Stimulated activated memory B cell treated with anti-CD40 and anti-IgM and Interleukin-4, amounts not matched to agents 10 μg/mL and 1 μg/mL and 100 μg/mL, for 72 hours (primary cell): ENCODE measurements at regions not wholly inside any gene's neighbourhood (a gene's known extent, or its start where the extent isn't known, plus 50 kb on each side); places are given as distances from the start of the nearest gene placed in this dataset.
A peak's percentile ranks its signal among the peaks of the same experiment; 100 is the strongest.

Source experiments
- ATAC-seq: fragments of 150-1000 bp; cut with Tn5 transposase; 2 replicates; pipeline ENCODE4 v1.10.0; 2021
- H3K27ac Mint-ChIP-seq: one replicate; pipeline ENCODE4 v1.8.0; 2022; ENCODE audit warnings: mild to moderate bottlenecking, mixed read lengths
- H3K27me3 Mint-ChIP-seq: one replicate; pipeline ENCODE4 v1.8.0; 2022; ENCODE audit warnings: mixed read lengths
- H3K36me3 Mint-ChIP-seq: one replicate; pipeline ENCODE4 v1.8.0; 2022; ENCODE audit warnings: mixed read lengths
- H3K4me1 Mint-ChIP-seq: one replicate; pipeline ENCODE4 v1.8.0; 2022; ENCODE audit warnings: mixed read lengths
- H3K4me3 Mint-ChIP-seq: one replicate; pipeline ENCODE4 v1.8.0; 2022; ENCODE audit warnings: mild to moderate bottlenecking, moderate library complexity, mixed read lengths
- H3K9me3 Mint-ChIP-seq: one replicate; pipeline ENCODE4 v1.8.0; 2022; ENCODE audit warnings: mixed read lengths

- no peak overlapping the region for H3K27ac Mint-ChIP-seq
- no peaks in the 10 kb centered on the region for H3K4me1 Mint-ChIP-seq
- ATAC-seq, result no peak
These were observed 124.0 kb downstream of the HMX1 start for GRCh38 chr4:8747467-8748235.

GRCh38 chr4:8746523-8747466 lies 124.8 kb downstream of the HMX1 start:
- no peak for ATAC-seq
- H3K27me3 Mint-ChIP-seq, result peaks cover 9% of the 10 kb centered on the region
- peaks cover 12% of the 10 kb centered on the region for H3K9me3 Mint-ChIP-seq
- no peak overlapping the region for H3K4me3 Mint-ChIP-seq
- H3K36me3 Mint-ChIP-seq, result no peaks in the 10 kb centered on the region
- H3K4me1 Mint-ChIP-seq, result no peaks in the 10 kb centered on the region
- no peak overlapping the region for H3K27ac Mint-ChIP-seq

More at GRCh38 chr4:8747467-8748235, 124.0 kb downstream of the HMX1 start:
- Mint-ChIP-seq H3K4me3 (no peak overlapping the region), H3K27me3 (peaks cover 6% of the 10 kb centered on the region), H3K36me3 (no peaks in the 10 kb centered on the region), H3K9me3 (peaks cover 12% of the 10 kb centered on the region)

GRCh38 chr4:8745826-8746225 lies 125.8 kb downstream of the HMX1 start:
- Mint-ChIP-seq H3K36me3 (no peaks in the 10 kb centered on the region), H3K27ac (no peak overlapping the region), H3K9me3 (peaks cover 12% of the 10 kb centered on the region), H3K4me3 (no peak overlapping the region), H3K4me1 (no peaks in the 10 kb centered on the region), H3K27me3 (peaks cover 9% of the 10 kb centered on the region)
- no peak for ATAC-seq

- Mint-ChIP-seq H3K27ac (no peak overlapping the region), H3K27me3 (peaks cover 9% of the 10 kb centered on the region), H3K4me1 (no peaks in the 10 kb centered on the region), H3K9me3 (peaks cover 8% of the 10 kb centered on the region), H3K4me3 (no peak overlapping the region), H3K36me3 (no peaks in the 10 kb centered on the region)
- ATAC-seq, result no peak
These were observed 126.4 kb downstream of the HMX1 start for GRCh38 chr4:8745005-8745790.

GRCh38 chr4:8744083-8744805 lies 127.4 kb downstream of the HMX1 start:
- Mint-ChIP-seq H3K9me3 (peaks cover 8% of the 10 kb centered on the region), H3K27ac (no peak overlapping the region), H3K27me3 (peaks cover 9% of the 10 kb centered on the region), H3K4me1 (no peaks in the 10 kb centered on the region), H3K4me3 (no peak overlapping the region), H3K36me3 (no peaks in the 10 kb centered on the region)
- no peak for ATAC-seq

GRCh38 chr4:8742546-8742945 lies 129.1 kb downstream of the HMX1 start:
- peaks cover 9% of the 10 kb centered on the region for H3K27me3 Mint-ChIP-seq
- no peak overlapping the region for H3K4me3 Mint-ChIP-seq
- H3K27ac Mint-ChIP-seq, result no peak overlapping the region
- H3K4me1 Mint-ChIP-seq, result no peaks in the 10 kb centered on the region
- no peak for ATAC-seq
- peaks cover 8% of the 10 kb centered on the region for H3K9me3 Mint-ChIP-seq
- H3K36me3 Mint-ChIP-seq, result no peaks in the 10 kb centered on the region

- Mint-ChIP-seq H3K27ac (no peak overlapping the region), H3K36me3 (no peaks in the 10 kb centered on the region), H3K27me3 (peaks cover 9% of the 10 kb centered on the region), H3K4me1 (no peaks in the 10 kb centered on the region), H3K9me3 (peaks cover 5% of the 10 kb centered on the region), H3K4me3 (no peak overlapping the region)
- ATAC-seq, result peak; percentile 25
These were observed 130.0 kb downstream of the HMX1 start for GRCh38 chr4:8741513-8742226.

- H3K27me3 Mint-ChIP-seq, result peaks cover 9% of the 10 kb centered on the region
- no peak for ATAC-seq
- no peak overlapping the region for H3K4me3 Mint-ChIP-seq
- no peaks in the 10 kb centered on the region for H3K9me3 Mint-ChIP-seq
- H3K27ac Mint-ChIP-seq, result no peak overlapping the region
- H3K4me1 Mint-ChIP-seq, result no peaks in the 10 kb centered on the region
- no peaks in the 10 kb centered on the region for H3K36me3 Mint-ChIP-seq
These were observed 130.8 kb downstream of the HMX1 start for GRCh38 chr4:8740666-8741395.

- Mint-ChIP-seq H3K4me3 (no peak overlapping the region), H3K36me3 (no peaks in the 10 kb centered on the region), H3K27me3 (peaks cover 9% of the 10 kb centered on the region), H3K27ac (no peak overlapping the region), H3K9me3 (no peaks in the 10 kb centered on the region), H3K4me1 (no peaks in the 10 kb centered on the region)
- ATAC-seq, result peak; percentile 21
These were observed 131.6 kb downstream of the HMX1 start for GRCh38 chr4:8739820-8740665.

GRCh38 chr4:8739317-8739716 lies 132.3 kb downstream of the HMX1 start:
- no peak for ATAC-seq
- Mint-ChIP-seq H3K27me3 (peaks cover 9% of the 10 kb centered on the region), H3K27ac (no peak overlapping the region), H3K36me3 (no peaks in the 10 kb centered on the region), H3K9me3 (peaks cover 2% of the 10 kb centered on the region), H3K4me3 (no peak overlapping the region), H3K4me1 (no peaks in the 10 kb centered on the region)

GRCh38 chr4:8738471-8738931 lies 133.1 kb downstream of the HMX1 start:
- no peak overlapping the region for H3K4me3 Mint-ChIP-seq

GRCh38 chr4:8737601-8738279 lies 133.9 kb downstream of the HMX1 start:
- Mint-ChIP-seq H3K27ac (no peak overlapping the region), H3K4me1 (no peaks in the 10 kb centered on the region), H3K27me3 (peaks cover 4% of the 10 kb centered on the region), H3K4me3 (no peak overlapping the region), H3K9me3 (peaks cover 5% of the 10 kb centered on the region), H3K36me3 (no peaks in the 10 kb centered on the region)
- ATAC-seq, result no peak

More at GRCh38 chr4:8738471-8738931, 133.1 kb downstream of the HMX1 start:
- no peaks in the 10 kb centered on the region for H3K4me1 Mint-ChIP-seq
- no peaks in the 10 kb centered on the region for H3K36me3 Mint-ChIP-seq
- no peak overlapping the region for H3K27ac Mint-ChIP-seq
- H3K27me3 Mint-ChIP-seq, result peaks cover 9% of the 10 kb centered on the region
- peaks cover 5% of the 10 kb centered on the region for H3K9me3 Mint-ChIP-seq
- ATAC-seq, result no peak
